ENCODE measurements at regions not wholly inside any gene's neighbourhood (a gene's known extent, or its start where the extent isn't known, plus 50 kb on each side); places are given as distances from the start of the nearest gene placed in this dataset.
"Not testable (repeated sequence)": the region's sequence is repeated elsewhere in the genome, so short reads cannot be mapped to it uniquely, and the experiment has no call there.

- H3K4me1 ChIP-seq (ENCODE audit: insufficient read depth, low read length) = no peaks in the 10 kb centered on the region
- Mint-ChIP-seq H3K9me3 (peaks cover 2% of the 10 kb centered on the region), H3K27me3 (no peaks in the 10 kb centered on the region), H3K4me3 (no peak overlapping the region), H3K36me3 (ENCODE audit: low read depth) (no peaks in the 10 kb centered on the region), H3K4me1 (ENCODE audit: low read depth) (no peaks in the 10 kb centered on the region), H3K27ac (no peak overlapping the region)
- DNase-seq (no peak), ATAC-seq (ENCODE audit: poor library complexity) (no peak)
- no peaks in the 10 kb centered on the region for H3K9me3 ChIP-seq (ENCODE audit: control insufficient read depth in 1 of 2, insufficient read depth in 1 of 2, low read length in 2 of 2)
- TF ChIP-seq CTCF (IDR thresholded peaks at IDR 0.05) = no peak
- H3K27ac ChIP-seq (ENCODE audit: low read depth in 1 of 2, low read length in 2 of 2) = no peak overlapping the region
- H3K4me3 ChIP-seq (ENCODE audit: low read length) = no peak overlapping the region
- intact Hi-C loops (cut with DNase I, micrococcal nuclease) = no loop called here
- no peaks in the 10 kb centered on the region for H3K36me3 ChIP-seq (ENCODE audit: insufficient read depth, low read length)
- CTCF ChIA-PET = no interaction called here
- H3K27me3 ChIP-seq (ENCODE audit: control insufficient read depth in 1 of 2, insufficient read depth in 2 of 2, low read length in 2 of 2) = no peaks in the 10 kb centered on the region
- POLR2A ChIA-PET = no interaction called here
Observed at GRCh38 chr5:27458287-27458686, 419.9 kb upstream of the CDH9 start.

- Mint-ChIP-seq H3K27ac (no peak overlapping the region), H3K36me3 (ENCODE audit: low read depth) (no peaks in the 10 kb centered on the region), H3K4me1 (ENCODE audit: low read depth) (no peaks in the 10 kb centered on the region), H3K9me3 (peaks cover 5% of the 10 kb centered on the region), H3K4me3 (no peak overlapping the region), H3K27me3 (no peaks in the 10 kb centered on the region)
- peaks cover 0 to 16% of the 10 kb centered on the region in 2 experiments for H3K9me3 ChIP-seq (ENCODE audit: control insufficient read depth in 1 of 2, insufficient read depth in 1 of 2, low read length in 2 of 2)
- ChIA-PET POLR2A (no interaction called here), CTCF (no interaction called here)
- no peaks in the 10 kb centered on the region for H3K36me3 ChIP-seq (ENCODE audit: insufficient read depth, low read length)
- no peak overlapping the region for H3K4me3 ChIP-seq (ENCODE audit: low read length)
- intact Hi-C loops (cut with DNase I, micrococcal nuclease) = no loop called here
- H3K27me3 ChIP-seq (ENCODE audit: control insufficient read depth in 1 of 2, insufficient read depth in 2 of 2, low read length in 2 of 2) = no peaks in the 10 kb centered on the region
- TF ChIP-seq CTCF (IDR thresholded peaks at IDR 0.05) = no peak
- no peak overlapping the region for H3K27ac ChIP-seq (ENCODE audit: low read depth in 1 of 2, low read length in 2 of 2)
- ATAC-seq (ENCODE audit: poor library complexity) = no peak
- H3K4me1 ChIP-seq (ENCODE audit: insufficient read depth, low read length) = no peaks in the 10 kb centered on the region
- no peak for DNase-seq
Observed at GRCh38 chr5:27451377-27451776, 413.0 kb upstream of the CDH9 start.

GRCh38 chr5:27450607-27451006, 412.2 kb upstream of the CDH9 start:
- Mint-ChIP-seq H3K27me3 (no peaks in the 10 kb centered on the region), H3K36me3 (ENCODE audit: low read depth) (no peaks in the 10 kb centered on the region), H3K27ac (no peak overlapping the region), H3K9me3 (peaks cover 5% of the 10 kb centered on the region), H3K4me1 (ENCODE audit: low read depth) (no peaks in the 10 kb centered on the region), H3K4me3 (no peak overlapping the region)
- no peaks in the 10 kb centered on the region for H3K4me1 ChIP-seq (ENCODE audit: insufficient read depth, low read length)
- DNase-seq (no peak), ATAC-seq (ENCODE audit: poor library complexity) (no peak)
- H3K27me3 ChIP-seq (ENCODE audit: control insufficient read depth in 1 of 2, insufficient read depth in 2 of 2, low read length in 2 of 2) = no peaks in the 10 kb centered on the region
- no peaks in the 10 kb centered on the region for H3K36me3 ChIP-seq (ENCODE audit: insufficient read depth, low read length)
- ChIA-PET POLR2A (no interaction called here), CTCF (no interaction called here)
- peaks cover 0 to 16% of the 10 kb centered on the region in 2 experiments for H3K9me3 ChIP-seq (ENCODE audit: control insufficient read depth in 1 of 2, insufficient read depth in 1 of 2, low read length in 2 of 2)
- H3K27ac ChIP-seq (ENCODE audit: low read depth in 1 of 2, low read length in 2 of 2) = no peak overlapping the region
- intact Hi-C loops (cut with DNase I, micrococcal nuclease) = no loop called here
- TF ChIP-seq CTCF (IDR thresholded peaks at IDR 0.05) = no peak
- no peak overlapping the region for H3K4me3 ChIP-seq (ENCODE audit: low read length)

GRCh38 chr5:27439383-27439782, 401.0 kb upstream of the CDH9 start:
- H3K36me3 Mint-ChIP-seq (ENCODE audit: low read depth); H3K27me3 Mint-ChIP-seq; ATAC-seq (ENCODE audit: poor library complexity); H3K4me3 ChIP-seq (ENCODE audit: low read length); intact Hi-C loops (cut with DNase I, micrococcal nuclease); H3K27ac ChIP-seq (ENCODE audit: low read depth in 1 of 2, low read length in 2 of 2); DNase-seq; H3K4me1 Mint-ChIP-seq (ENCODE audit: low read depth); CTCF ChIA-PET; H3K4me1 ChIP-seq (ENCODE audit: insufficient read depth, low read length); H3K36me3 ChIP-seq (ENCODE audit: insufficient read depth, low read length); H3K27ac Mint-ChIP-seq; H3K4me3 Mint-ChIP-seq; POLR2A ChIA-PET; H3K27me3 ChIP-seq (ENCODE audit: control insufficient read depth in 1 of 2, insufficient read depth in 2 of 2, low read length in 2 of 2): not testable (repeated sequence)
- H3K9me3 Mint-ChIP-seq = peaks cover 15% of the 10 kb centered on the region
- H3K9me3 ChIP-seq (ENCODE audit: control insufficient read depth in 1 of 2, insufficient read depth in 1 of 2, low read length in 2 of 2) = peaks cover 0 to 18% of the 10 kb centered on the region in 2 experiments

All from CD4-positive, alpha-beta T cell (primary cell).